Esophagus squamous epithelium (tissue), 5 donors: ENCODE measurements at regions not wholly inside any gene's neighbourhood (a gene's known extent, or its start where the extent isn't known, plus 50 kb on each side); places are given as distances from the start of the nearest gene placed in this dataset.

Experiments
- DNase-seq: peaks from one replicate; lab custom pipeline; 2025; lab: John Stamatoyannopoulos, UW
- H3K27ac ChIP-seq, 4 donors: fragments of 200-600 bp; sonication (generic); one replicate each; pipeline ENCODE4 v1.5.1; 2016 to 2019; ENCODE audit warnings: mild to moderate bottlenecking in 1 of 4
- H3K27me3 ChIP-seq, 4 donors: fragments of 200-600 bp; sonication (generic); 1 replicate in 3 of 4; 2 replicates in 1 of 4; pipeline versions ENCODE4 v1.5.1 to v1.6.0; 2017 to 2021; ENCODE audit warnings: antibody characterized with exemption in 1 of 4
- H3K36me3 ChIP-seq, 3 donors: fragments of 200-600 bp; sonication (generic); one replicate each; pipeline ENCODE4 v1.5.1; 2016 to 2019
- H3K4me1 ChIP-seq, 3 donors: fragments of 200-600 bp; sonication (generic); one replicate each; pipeline ENCODE4 v1.5.1; 2017 to 2019
- H3K4me3 ChIP-seq, 4 donors: fragments of 200-600 bp; sonication (generic); 1 replicate in 3 of 4; 2 replicates in 1 of 4; pipeline ENCODE4 v1.5.1; 2016 to 2019; ENCODE audit warnings: mild to moderate bottlenecking in 2 of 4, moderate library complexity in 1 of 4
- H3K9me3 ChIP-seq, 3 donors: fragments of 200-600 bp; sonication (generic); one replicate each; pipeline ENCODE4 v1.5.1; 2016 to 2019
- CTCF ChIP-seq, 6 experiments: fragments of 450-650 bp in 4 of 6; fragments of 200-600 bp in 2 of 6; sonication (generic) in 2 of 6; IDR thresholded peaks; one replicate each; pipeline ENCODE4 v1.5.1; 2016 to 2019; ENCODE audit warnings: antibody characterized with exemption in 6 of 6, mild to moderate bottlenecking in 4 of 6, moderate library complexity in 4 of 6
- POLR2A ChIP-seq, 4 donors: fragments of 450-650 bp; IDR thresholded peaks; one replicate each; pipeline ENCODE4 v1.6.1; 2017; ENCODE audit warnings: antibody characterized with exemption in 4 of 4, mild to moderate bottlenecking in 4 of 4, moderate library complexity in 3 of 4
- WGBS, 2 donors: methylation state at CpG; one replicate each; pipeline ENCODE4 v1.1.5; 2018; 5-methylcytosine and 5-hydroxymethylcytosine counted together
- intact Hi-C: fragments of 100-400 bp; cut with DNase I; formaldehyde crosslinking; loops from one replicate; pipeline ENCODE4 v1.15.0; 2022
- small RNA-seq, 4 donors: library from RNA; depleted of rRNA; stranded (forward); fragments of <200 nt; gene quantifications; one replicate each; pipeline ENCODE3, GENCODE V24; 2016
- donor health status: DM: yes; HTN: yes; CAD: no.

- Histone ChIP-seq H3K27ac (no peak overlapping the region), H3K9me3 (no peaks in the 10 kb centered on the region), H3K36me3 (no peaks in the 10 kb centered on the region), H3K27me3 (no peaks in the 10 kb centered on the region), H3K4me1 (no peaks in the 10 kb centered on the region), H3K4me3 (no peak overlapping the region)
- intact Hi-C loops, result no loop called here
- TF ChIP-seq CTCF (IDR thresholded peaks at IDR 0.05) (no peak), POLR2A (IDR thresholded peaks at IDR 0.05) (no peak)
- no peak for DNase-seq
- WGBS, 2 donors, result 56 to 62% methylated on average over 3 of the region's 3 CpGs
These were observed 353.6 kb downstream of the LRFN5 start for GRCh38 chr14:41960281-41960680.

GRCh38 chr14:41957459-41957858, 350.8 kb downstream of the LRFN5 start:
- H3K27ac ChIP-seq, result no peak overlapping the region
- 0 to 49% methylated on average over 1 of the region's 1 CpG for WGBS, 2 donors
- no peak for DNase-seq

More at GRCh38 chr14:41957459-41957858, 350.8 kb downstream of the LRFN5 start:
- H3K4me3 ChIP-seq, result no peak overlapping the region
- no peak for TF ChIP-seq CTCF (IDR thresholded peaks at IDR 0.05)
- no peak for TF ChIP-seq POLR2A (IDR thresholded peaks at IDR 0.05)
- no peaks in the 10 kb centered on the region for H3K9me3 ChIP-seq
- no peaks in the 10 kb centered on the region for H3K4me1 ChIP-seq
- no peaks in the 10 kb centered on the region for H3K36me3 ChIP-seq
- intact Hi-C loops, result no loop called here
- H3K27me3 ChIP-seq, result no peaks in the 10 kb centered on the region

Small RNA genes lying in the stretch of these regions (small RNA-seq; reads per million reads assigned to genes)
- gene AL163153.1 (0 reads per million in 4 donors), gene AL358913.1 (0 reads per million in 4 donors), gene AL442163.3 (0 reads per million in 4 donors)
